Hypothalamus (tissue), 51 donors: ENCODE measurements at regions not wholly inside any gene's neighbourhood (a gene's known extent, or its start where the extent isn't known, plus 50 kb on each side); places are given as distances from the start of the nearest gene placed in this dataset.

ENCODE experiments used
- DNase-seq, 51 donors: peaks; one replicate each; lab custom pipeline; 2025; lab: John Stamatoyannopoulos, UW

DNA sequence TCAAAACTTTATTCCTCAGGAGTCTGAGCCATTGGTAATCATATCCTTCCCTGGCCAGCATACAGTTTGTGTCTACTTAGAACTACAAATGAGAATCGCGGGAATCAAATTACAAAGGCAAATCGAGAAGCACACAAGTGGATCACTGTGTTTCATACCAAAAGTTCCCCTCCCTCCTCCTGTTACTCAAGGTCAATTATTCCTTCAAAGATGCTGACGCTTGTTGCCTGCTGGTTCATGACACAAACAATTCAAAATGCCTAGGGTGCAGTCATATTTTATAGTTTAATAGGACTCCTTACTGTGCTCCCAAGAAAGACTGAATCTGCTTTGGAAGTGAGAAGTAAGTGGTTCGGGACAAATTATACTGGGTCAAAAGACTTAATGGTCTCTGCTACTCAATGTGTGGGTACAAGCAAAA is 93.0 kb upstream of the PBX1 start:
- DNase-seq = no peak

DNA sequence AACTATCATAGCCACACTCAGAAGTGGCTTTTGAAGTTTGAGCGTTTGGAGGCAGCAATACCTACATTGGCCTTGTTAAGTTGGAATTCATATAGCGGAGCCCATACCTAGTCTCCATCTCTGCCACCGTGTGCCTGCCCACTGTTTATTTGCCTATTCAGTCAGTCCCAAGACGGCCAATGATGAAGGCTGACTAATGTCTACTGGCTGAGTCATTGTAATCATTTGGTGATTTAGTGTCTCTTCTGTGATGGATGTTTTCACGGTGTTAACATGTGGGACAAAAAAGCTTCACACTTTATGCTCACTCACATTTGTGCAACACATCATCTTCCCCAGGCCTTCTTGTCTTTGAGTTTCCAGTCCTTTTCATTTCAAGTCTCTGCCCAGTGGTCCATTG is 92.6 kb upstream of the PBX1 start:
- no peak for DNase-seq

DNA sequence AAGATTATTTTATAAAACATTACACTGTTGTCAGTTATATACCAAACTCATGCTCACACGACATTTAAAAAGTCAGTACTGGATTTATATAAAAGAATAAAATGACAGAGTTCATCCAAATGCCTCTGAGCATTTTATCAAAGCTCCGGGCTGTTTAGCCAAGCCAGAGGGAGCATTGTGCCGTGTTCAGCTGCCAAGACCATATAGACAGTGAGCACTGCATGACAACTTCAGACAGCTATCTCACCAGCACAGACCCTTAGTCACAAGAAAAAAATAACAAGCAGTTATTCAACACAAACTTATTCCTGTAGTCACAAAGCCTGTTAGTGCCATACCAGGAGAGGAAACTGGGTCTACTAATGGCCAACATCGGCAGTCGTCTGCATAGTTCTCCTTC is 88.0 kb upstream of the PBX1 start:
- DNase-seq = no peak

DNA sequence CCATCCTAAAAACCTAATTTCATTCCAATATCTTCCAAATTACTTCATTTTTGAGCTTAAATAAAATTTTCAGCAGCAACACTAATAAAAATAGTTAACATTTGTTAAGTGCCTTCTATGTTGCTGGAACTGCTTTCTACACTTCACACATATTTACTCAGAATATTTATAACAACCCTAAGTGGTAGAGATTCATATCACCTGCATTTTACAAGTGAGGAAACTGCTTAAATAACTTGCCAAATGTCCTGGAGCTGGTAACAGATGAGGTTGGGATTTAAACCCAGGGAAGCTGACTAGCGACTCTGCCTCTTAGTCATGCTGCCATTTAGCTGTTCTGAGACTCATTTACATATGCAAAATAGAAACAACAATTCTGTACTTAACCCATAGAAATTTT is 86.1 kb upstream of the PBX1 start:
- no peak for DNase-seq

DNA sequence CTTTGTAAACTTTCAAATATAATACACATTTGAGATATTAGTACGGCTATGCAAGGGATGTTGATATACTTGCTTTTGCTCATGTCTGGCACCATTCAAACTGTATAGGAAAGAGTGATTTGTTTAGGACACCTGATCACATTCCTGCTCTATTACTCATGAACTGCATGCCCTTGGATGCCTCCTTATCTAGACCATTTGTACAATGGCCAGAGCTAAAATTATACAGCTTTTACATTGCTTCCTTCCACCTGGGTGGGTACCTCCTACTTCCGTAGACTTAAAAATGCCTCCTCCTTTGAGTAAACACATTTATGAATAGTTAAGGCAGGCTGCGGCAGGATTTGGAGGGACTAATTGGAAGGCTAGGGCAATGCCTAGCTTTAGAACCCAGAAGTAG is 85.4 kb upstream of the PBX1 start:
- no peak for DNase-seq

DNA sequence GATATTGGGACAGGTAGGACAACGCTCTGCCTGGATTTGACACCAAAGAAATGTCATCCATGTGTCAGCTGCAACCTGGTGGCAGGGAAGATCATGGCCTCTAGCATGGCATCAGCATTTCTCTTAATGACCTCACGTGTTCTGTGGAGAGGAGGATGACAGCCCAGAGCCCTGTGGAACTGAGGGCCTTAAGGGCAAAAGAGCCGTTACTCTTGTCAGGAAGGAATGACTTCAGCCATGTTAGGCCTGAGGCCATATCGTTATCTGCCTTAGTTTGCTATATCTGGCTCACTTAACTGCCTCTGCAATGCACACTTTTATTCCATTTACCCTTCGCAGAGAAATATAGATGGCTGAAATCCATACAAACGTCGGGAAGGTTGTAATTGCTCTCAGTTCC is 83.2 kb upstream of the PBX1 start:
- DNase-seq = no peak

DNA sequence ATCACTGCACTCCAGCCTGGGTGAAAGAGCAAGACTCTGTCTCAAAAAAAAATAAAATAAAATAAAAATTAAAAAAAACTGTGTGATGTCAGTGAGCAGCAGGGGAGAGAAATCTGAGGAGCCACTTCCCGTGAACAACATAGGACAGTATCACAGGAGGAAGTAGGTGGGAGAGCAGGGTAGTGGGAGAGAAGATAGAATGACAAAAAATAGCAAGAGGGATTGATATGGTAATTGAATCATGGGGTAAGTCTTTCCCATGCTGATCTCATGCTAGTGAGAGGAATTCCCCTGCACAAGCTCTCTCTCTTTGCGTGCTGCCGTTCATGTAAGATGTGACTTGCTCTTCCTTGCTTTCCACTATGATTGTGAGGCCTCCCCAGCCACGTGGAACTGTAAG is 81.6 kb upstream of the PBX1 start:
- no peak for DNase-seq

DNA sequence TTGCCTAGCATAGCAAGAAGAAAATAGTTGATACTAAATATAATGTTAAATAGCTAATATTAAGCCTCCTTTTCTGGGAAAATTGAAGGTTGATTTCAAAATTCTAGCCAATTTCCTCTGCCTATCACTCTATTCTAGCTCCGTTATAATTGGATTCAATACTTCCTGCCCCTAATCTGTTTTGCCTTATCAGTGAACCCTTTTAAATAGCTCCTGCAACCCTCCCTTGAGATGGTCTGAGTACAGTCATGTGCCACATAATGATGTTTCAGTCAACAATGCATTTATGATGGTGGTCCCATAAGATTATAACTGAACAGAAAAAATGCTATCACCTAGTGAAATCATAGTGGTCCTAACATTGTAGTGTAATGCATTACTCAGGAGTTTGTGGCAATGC is 79.7 kb upstream of the PBX1 start:
- no peak for DNase-seq

DNA sequence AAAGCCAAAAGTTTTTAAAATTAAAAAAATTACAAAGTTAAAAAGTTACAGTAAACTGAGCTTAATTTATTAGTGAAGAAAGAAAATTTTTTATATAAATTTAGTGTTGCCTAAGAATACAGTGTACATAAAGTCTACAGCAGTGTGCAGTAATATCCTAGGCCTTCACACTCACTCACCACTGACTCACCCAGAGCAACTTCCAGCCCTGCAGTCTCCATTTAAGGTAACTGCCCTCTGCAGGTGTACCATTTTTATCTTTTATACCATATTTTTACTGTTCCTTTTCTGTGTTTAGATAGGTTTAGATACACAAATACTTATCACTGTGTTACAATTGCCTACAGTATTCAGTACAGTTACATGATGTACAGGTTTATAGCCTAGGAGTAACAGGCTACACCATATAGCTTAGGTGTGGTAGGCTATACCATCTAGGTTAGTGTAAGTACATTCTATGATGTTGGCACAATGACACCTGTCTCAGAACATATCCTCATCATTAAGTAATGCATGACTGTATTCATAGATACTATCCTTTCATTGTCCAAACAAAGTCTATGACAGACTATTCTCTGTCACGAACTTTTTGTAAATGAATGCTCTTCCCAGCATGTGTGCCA is 78.6 kb upstream of the PBX1 start:
- no peak for DNase-seq

DNA sequence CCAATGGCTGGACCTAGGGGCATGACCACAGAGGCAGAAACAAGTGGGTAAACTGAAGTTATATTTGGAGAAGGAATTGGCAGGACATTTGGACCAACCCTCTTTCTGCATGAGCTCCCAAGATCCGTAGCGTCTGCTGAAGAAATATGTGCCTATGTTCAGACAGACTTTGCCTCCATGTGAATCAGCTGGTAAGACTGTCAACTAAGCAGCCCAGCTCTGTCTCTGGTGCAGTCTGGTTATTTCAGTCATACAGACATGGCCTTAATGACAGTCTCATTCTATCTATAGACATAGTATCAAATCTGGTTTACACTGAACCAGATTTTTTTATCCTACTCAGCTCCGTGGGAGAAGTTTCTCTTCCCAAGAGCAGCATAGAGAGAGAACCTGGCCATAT is 63.1 kb upstream of the PBX1 start:
- DNase-seq = no peak

DNA sequence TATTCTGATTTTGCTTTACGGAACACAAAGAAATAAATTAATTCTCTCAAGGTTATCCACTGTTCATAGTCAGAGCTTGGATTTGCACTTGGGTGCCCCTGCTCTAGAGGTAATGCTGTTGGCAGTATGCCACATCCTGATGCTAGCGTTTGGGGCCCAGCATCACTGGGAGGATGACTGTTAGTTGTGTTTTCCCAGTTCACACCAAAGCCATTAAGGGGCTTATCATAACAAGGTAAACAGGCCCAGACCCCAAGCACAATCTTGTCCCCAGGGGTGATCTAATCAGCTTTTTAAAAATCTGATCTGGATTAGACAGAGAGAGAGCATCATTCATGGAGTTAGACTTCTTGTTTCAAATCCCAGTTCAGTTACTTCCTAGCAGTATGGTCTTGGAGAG is 60.2 kb upstream of the PBX1 start:
- DNase-seq = no peak

DNA sequence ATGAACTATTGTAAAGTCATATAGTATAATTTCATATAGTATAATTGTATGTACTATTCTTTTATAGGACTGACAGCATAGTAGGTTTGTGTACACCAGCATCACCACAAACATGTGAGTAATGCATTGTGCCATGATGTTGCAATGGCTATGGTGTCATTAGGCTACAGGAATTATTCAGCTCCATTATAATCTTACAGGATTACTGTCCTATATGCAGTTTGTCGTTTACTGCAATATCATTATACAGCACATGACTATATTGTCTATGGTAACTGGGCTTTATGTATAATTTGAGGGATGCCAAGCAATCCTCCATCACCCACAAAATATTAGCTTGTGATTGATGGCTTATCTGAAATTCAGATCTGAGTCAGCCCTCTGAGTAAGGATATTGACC is 54.2 kb upstream of the PBX1 start:
- no peak for DNase-seq
